HT-29 (cell line): ENCODE measurements at regions not wholly inside any gene's neighbourhood (a gene's known extent, or its start where the extent isn't known, plus 50 kb on each side); places are given as distances from the start of the nearest gene placed in this dataset.

Experiments used
- DNase-seq: peaks from one replicate; pipeline ENCODE4 v3.0.0-alpha.2; 2015; ENCODE audit warnings: low spot score

DNA sequence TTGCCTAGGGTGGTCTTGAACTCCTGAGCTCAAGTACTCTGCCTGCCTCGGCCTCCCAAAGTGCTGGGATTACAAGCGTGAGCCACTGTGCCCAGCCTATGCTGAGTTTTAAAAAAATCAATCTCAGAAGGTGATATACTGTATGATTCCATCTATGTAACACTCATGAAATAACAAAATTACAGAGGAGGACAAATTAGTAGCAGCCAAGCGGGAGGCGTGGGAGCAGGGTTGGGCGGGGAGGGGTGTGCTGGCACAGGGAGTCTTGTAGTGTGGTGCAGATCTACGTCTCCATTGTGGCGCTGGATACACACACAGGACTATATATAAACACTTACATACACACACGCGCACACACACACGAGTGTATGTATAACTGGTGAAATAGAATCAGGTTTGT is 80.6 kb upstream of the LINGO1 start:
- no peak for DNase-seq

DNA sequence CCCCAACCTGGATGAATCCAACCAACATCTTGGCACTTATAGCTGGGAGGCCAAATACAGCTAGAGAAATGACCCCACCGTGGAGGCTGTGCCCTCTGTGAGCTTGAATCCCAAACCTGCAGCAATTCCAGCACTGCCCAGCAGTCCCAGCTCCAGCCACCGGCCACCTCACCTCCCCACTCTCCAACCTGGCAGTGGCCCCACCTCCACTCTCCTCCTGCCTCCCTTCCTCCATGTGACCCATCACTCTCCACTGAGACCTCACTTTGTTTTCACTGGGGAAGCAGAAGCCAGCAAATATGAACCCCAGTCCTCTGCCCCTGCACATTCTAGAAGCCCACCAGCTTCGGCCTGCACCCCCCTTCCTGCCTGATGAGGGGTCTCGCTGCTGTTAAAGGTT is 79.7 kb upstream of the LINGO1 start:
- no peak for DNase-seq

DNA sequence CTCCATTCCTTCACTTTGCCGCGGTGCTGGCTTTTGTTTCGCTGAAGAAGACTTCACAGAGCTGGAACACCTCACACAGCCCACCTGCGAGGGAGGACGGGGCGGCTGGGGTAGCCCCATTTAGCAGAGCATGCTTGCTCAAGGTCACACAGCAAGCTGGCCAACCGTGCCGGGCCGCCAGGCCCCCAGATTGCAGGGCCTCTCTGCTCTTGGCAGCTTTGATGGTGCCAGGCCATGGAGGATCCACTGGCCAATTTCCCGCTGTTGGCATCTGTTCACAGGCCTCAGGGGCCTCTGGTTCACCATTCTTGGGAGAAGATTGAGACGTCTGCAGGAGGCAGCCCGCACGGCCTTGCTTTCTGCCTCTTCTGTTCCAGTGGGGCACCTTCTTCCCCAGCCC is 77.9 kb upstream of the LINGO1 start:
- DNase-seq, result no peak

DNA sequence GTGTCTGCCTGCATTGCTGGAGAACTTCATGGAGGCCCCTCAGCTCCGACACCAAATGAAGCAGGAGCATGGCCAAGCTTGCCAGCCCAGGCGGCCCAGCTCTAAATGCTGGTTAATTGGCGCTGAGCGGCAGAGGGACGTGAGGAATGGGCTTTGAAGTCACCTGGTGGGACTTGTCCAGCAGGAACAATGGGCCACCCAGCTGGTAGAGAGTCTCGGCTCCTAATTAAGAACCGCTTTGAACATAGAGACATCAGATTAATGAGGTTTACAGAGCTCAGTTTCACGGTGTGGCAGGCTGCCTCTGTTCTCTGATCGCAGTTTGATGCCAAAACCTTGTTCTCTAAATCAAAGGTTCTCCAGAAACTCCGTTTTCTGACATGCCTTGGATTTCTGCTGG is 77.5 kb upstream of the LINGO1 start:
- no peak for DNase-seq

DNA sequence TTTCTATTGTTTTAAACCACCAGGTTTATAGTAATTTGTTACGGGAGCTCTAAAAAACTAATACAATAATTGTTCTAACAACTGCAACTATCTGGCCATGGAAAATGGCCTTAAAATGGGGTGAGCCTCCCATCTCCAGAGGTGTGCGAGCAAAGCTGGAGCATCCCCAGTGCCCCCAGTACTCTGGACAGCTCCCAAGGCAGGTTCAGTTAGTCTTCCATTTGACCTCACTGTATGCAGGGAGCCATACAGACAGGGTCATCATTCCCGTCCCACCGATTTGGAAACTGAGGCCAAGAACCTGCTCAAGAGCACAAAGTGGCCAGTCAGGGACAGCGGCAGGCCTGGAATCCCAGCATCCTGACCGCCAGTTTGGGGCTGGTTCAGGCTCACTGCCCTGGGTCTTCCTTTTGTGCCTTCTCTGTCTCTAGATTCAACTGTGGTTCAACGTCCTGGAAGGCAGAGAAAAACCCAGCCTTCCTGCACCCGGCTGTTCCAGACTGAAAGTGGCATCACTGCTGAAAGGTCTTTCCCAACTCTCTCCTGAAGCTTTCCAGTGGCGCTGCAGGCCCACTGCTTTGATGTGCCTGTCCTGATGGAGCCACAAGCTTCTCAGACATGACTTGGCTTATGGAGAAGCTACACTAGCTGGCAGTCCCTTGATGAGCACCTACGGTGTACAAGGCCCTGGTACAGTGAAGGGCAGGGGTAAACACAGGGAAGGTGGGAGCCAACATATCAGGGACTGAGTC is 76.6 kb upstream of the LINGO1 start:
- peak; percentile 17 for DNase-seq

DNA sequence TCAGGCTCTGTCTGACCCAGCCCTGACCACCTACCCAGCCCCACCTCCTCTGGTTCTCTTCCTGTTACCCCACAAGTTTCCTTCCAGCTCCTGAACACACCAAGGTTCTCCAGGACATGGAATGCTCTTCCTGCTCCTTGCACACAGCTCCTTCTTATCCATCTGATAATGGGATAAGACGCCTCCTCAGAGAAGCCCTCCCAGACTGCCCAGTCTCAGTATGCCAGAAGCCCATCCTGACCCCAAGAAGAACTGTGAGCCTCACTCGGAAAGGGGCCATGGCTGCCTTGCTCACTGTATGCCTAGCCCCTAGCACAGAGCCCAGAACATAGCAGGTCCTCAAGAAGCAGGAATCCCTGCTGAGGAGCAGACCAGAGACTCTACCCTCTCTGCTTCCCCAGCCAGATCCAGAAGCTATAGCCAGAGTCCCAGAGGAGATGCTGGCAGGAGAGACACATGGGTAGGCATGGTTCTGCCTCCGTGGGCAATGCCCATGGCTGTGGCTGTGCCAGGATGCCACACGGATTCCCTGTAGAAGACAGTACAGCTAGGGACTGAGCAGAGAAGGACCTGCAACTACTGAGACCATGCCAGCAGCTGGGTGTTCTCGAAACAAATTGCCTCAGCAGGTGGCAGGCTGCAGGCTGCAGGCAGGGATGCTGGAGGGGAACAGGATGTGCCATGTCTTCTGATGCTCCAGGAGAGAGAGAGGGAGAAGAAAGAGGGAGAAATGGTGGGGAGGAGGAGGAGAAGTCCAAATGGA is 74.0 kb upstream of the LINGO1 start:
- DNase-seq, result no peak

DNA sequence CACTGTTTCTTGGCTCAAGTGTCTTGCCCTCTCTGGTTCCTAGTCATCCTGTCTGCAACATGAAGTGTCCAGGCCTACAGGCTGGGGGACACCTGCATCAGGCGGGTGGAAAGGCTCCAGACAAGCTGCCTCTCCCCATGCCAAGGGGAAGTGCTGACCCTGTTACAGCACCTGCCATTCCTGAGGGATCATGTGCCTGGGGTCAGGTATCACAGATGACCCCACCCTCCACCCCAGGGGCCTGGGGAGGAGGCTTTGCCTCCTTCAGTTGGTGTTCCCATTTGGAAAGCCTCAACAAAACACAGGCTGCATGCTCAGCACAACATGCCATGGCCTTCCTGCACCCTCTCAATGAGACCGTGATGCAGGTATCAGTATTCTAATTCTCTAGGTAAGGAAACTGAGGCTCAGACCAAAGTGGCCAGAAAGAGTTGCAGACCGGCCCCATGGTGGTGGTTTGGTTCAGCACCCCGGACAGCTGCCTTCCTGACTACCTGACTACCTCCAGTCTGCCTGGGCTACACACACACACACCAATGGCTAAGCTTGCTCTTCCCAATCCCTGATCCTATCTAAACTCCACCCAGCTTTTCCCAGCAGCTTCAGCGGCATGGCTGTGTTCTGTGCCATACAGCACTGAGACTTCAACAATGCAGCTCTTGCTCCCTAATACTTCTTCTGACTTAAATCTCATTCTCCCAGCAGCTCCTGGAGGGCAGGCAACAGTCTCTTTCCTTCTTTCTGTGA is 69.7 kb upstream of the LINGO1 start:
- DNase-seq, result peak; percentile 58

DNA sequence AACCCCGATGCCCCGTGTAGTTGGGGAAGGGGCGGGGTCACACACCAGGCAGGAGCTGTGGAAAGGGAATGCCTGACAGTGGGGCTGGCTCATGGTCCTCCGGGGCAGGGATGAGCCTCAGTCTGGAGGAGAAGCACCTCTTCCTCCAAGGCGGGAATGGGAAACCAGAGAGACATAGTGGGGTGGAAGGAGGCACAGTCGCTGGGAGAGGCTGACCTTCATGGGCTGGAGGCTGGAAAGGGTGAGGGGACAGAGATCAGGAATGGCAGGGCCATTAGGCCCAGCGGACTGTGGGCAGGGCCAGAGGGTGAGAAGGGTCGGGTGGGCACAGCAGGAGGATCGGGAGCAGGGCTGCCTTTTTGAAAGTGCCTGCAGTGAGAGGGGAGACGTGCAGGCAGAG is 65.8 kb upstream of the LINGO1 start:
- DNase-seq, result no peak

DNA sequence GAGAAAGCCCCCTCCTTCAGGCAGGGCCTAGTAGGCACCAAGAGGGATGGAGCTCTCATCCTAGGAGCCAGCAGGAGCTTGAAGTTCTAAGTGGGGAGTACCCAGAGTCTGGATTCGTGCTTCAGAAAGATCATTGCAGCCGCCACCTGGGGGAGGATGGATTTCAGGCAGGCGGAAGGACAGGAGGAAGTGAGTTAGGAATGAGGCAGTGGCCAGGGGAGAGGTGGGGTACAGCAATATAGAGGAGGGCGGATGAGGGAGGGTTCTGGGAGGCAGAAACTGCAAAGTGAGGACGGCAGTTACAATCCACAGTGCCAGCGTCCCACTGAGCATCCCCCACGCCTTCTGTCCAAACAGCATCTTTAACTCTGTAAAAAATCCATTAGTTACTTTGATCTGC is 65.2 kb upstream of the LINGO1 start:
- DNase-seq, result no peak

DNA sequence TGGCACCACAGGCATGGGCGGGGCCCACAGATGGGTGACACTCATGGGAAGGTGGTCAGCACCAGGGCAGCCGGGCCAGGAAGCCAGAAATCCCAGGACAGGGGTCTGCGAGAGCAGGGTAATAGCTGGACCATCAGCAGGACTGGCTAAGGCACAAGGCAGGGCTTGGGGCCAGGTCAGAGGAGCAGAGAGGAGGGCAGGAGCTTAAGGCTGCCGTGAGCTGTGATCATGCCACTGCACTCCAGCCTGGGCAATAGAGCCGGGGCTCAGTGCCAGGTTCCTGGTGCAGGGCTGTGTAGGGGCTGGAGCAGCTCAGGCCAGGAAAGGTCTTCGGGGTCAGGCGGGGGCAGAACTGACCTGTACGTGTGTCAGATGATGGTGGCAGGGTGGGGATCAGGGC is 64.2 kb upstream of the LINGO1 start:
- no peak for DNase-seq

DNA sequence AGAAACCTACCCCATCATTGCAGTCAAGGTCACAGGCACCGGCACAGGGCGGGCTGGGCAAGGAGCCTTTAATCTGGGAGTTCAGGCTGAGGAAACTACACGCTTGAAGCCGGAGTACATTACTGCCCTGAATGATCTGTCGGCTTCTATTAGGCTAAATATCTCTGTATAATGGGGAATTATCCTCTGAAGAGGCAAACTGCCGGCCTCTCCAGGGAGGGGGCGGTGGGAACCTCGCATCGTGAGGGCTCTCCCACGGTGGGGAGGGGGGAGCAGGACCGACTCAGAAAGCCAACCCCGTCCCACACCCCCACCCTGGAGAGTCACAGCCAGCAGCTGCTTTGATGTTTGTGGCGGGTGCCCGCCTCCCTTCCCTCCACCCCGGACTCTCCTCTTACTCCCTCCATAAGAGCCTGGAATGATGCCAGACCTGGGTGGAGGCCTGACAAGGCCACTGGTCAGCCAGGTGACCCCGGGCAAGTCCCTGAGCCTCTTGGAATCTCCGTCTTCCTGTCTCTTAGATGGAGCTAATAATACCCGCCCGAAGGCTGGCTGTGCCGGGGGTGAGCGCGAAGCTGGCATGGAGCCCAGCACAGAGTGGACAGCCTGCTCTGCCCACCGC is 63.4 kb upstream of the LINGO1 start:
- DNase-seq, result peak; percentile 55

DNA sequence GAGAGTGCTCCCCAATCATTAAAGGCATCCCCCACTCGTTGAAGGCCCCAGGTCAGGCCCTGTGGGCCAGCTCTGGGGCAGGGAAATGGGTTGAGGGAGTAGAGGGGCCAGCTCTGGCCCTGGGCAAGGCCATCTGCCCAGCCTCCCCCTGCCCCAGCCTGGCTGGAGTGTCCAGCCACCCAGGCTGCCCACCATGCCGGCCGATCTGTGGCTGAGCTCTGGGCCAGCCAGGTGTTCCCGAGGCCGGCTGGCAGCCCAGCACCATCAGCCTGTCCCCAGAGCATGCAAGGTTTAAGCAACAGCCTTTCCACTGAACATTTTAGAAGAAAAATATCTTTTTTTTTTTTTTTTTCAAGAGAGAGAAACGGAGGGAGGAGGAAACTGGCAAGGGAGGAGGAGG is 62.8 kb upstream of the LINGO1 start:
- no peak for DNase-seq

DNA sequence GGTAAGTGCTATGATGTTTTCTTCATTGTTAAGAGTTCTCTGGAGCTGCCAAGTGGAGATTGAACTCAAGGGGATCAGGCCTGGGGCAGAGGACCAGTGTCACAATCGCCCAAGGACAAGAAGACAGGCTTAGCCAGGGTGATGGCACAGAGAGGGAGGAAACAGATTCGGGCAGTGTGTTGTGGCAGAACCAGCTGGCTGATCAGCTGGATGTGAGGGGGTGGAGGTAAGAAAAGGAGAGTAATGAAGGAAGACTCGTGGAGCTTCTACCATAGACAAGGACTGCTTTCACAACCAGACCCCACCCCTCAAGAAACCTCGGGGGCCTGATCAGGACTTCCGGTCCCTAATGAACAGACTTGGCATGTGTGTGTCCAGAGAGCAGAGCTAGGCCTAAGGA is 60.9 kb upstream of the LINGO1 start:
- no peak for DNase-seq

DNA sequence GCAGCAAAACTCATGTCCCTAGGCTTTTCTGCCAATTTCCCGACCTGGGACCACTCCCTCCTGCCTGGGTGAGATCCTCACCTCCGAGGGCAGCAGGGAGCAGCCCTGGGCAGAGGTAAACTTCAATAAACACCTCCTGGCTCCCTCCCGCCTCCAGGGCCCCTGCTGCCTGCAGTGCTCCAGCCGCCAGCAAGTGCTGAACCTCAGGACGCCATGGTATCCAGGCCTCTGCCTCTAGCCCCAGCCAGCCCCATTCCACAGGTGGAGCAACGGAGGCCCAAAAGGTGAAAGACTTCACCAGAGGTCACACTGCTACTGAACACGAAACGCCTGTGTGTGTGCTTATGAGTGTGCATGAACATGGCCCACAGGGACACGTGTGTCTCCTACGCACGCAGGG is 59.9 kb upstream of the LINGO1 start:
- DNase-seq, result no peak

DNA sequence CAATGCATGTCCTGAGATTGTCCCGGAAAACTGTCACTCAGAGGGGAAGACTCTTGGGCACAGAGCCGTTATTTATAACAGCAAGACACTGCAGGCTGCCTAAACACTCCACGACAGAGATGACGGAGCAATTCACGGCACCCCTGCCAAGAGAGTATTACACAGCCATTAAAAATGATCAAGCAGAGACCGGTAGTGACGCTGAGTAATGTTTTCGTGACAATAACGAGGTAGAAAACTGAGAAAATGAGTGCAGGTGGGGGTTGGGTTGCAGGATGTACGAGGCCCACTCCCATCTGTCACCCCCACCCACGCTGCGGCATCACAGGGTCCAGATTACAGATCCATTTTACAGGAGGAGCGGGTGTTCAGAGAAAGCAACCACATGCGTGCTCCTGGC is 58.9 kb upstream of the LINGO1 start:
- no peak for DNase-seq

DNA sequence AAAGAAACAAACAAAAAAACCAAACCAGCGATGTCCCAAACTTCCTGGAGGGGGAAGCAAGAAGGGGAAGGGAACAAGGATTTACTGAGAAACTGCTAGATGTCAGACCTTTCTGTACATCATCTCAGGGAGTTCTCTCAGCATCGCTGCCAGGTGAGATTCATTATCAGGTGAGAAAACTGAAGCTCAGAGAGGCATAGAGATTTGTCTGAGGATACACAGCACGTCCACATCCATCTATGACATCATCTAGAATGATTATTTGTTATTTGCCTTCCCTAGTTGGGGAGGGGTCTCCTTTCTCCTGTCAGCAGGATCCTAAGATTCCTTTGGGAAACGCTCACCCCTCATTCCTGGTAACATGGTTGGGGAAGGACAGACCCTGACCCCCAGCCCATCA is 57.1 kb upstream of the LINGO1 start:
- no peak for DNase-seq

DNA sequence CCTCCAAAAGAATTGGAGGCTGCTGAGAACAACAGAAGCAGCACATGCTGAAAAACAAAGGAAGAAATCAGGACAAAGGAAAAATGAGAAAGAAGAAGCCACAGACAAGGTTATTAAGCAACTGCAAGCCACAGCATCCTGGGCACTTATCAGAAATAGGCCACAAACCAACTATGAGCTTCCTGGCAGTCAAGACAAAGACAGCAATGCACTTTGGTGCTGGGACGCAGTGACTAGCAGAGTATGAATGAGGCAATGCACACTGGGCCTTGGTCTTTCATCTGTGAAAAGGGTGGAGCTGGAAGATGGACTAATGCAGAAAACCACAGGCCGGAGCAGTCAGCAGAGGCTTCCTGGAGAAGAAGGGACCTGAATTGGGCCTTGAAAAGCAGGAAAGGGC is 56.0 kb upstream of the LINGO1 start:
- DNase-seq, result no peak

DNA sequence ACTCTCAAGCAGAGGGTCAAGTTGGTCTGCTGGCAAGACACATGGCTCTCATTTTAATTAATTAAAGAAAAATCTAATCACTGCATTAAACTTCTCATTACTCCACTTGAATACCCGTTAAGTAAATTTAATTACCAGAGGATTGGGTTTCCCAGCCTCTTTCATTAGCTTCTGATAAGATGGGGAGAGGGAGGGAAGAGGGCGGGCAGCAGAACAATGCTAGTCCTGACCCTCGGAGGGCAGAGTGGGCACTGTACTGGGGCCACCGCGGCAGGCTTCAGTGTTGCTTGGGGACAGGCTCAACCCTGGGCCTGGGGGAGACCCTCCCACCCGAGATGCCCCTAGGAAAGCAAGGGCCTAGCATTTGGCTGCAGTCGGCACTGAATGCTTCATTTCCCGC is 55.6 kb upstream of the LINGO1 start:
- no peak for DNase-seq

DNA sequence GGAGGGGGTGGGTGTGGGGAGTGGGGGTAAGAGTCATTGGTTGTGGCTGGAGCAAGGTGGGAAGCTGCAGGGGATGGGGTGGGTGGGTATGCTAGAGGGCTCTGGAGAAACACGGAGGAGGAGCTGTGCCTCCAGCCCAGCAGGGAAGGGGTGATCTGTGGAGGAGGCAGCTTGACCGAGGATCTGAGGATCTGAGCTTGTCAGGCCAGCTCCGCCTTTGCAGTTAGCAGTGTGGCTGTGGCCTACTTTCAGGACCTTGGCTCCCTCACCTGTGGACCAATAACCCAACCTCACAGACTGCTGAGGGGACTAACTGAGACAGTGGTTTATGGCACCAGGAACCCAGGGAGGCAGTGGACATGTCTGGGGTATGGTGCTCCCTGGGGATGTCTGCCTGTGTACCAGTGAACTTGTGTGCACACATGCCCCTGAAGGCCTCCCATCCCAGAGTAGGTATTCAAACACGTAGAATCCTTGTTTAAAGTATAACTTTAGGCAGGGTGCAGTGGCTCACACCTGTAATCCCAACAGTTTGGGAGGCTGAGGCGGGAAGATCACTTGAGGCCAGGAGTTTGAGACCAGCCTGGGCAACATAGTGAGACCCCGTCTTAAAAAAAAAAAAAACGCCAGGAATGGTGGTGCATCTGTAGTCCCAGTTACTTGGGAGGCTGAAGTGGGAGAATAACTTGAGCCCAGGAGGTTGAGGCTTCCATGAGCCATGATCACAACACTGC is 52.5 kb upstream of the LINGO1 start:
- DNase-seq, result no peak

DNA sequence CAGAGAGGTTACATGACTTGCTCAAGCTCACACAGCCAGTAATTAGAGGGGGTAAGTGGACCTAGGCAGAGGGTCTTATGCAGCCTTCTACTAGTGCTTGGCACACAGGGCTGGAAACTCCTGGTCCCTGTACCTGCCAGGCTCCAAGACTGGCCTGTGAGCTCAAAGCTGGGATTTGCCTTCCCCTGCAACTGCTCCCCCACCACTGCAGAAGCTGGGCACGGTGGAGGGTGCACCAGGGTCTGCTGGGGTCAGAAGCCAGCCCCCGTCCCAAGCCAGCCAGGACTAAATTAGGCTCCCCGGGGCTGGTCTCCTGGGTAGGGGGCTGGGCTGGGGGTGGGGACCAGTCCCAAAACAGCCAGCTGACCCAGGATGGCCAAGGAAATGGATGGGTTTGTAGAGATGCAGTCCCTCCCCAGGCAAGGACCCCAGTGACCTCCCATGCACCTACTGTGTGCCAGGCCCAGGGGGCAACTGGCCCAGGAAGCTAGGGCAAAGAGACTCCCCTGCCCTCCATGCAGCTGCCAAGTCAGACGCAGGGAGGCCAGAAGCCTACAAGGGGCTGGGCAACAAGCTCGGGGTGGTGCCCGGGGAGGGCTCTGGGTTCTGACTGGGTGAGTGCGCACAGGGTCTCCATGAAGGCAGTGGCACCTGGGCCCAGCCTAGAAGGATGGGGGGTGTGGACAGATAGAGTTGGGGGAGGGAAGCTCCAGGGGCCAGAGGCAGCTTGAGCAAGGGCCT is 51.8 kb upstream of the LINGO1 start:
- no peak for DNase-seq

DNA sequence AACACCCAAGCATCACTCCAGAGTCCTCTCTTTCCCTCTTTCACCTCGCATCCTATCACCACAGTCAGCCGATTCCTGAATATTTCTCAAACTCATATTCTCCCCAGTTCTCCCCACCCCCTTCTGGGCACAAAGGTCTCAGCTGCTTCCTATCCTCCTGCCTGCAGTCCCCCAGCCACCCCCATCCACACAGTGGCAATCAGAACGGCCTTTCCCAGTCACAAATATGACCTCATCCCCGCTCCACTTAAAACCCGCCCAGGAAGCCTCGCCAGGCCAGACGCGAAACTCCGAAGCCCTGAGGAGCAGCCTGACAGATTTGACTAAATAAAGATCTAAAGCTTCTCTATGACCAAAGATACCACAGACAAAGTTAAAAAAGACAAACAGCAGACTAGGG is 49.9 kb upstream of the LINGO1 start:
- no peak for DNase-seq
